ENCODE measurements at regions not wholly inside any gene's neighbourhood (a gene's known extent, or its start where the extent isn't known, plus 50 kb on each side); places are given as distances from the start of the nearest gene placed in this dataset.

DNA sequence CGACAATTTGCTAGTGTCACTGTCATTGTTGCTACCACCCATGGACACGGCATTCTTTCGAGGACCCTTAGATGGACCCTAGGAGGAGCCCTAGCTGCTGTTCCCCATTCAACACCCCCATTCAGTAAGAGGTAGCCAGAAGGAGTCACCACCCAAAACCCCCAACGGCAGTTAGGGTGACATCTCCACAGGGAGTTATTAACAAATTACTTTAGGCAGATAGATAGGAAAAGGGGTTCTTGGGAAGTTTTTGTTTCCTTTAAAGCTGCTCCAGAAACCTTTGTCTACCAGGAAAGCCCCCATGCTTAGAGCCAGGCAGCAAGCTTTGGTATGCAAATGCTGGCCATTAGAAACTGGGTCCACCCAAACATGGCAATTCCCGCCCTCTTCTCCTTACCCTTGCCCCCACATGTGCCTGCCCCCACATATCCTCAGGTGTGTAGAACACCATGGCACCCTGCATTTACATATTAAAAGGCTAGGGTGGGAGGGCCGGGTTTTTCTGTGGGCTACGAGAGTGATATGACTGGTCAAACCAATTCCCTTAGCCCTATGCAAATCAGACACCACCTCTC is 190.9 kb downstream of the SLITRK6 start:
- no peak overlapping the region for H3K4me3 ChIP-seq (ENCODE audit: low read length)
- no peaks in the 10 kb centered on the region for H3K9me3 ChIP-seq (ENCODE audit: control insufficient read depth, insufficient read depth, low read length)
- no peaks in the 10 kb centered on the region for H3K36me3 ChIP-seq (ENCODE audit: control insufficient read depth, insufficient read depth, low read length)
- DNase-seq (ENCODE audit: low read depth, low spot score): no peak
- no peak overlapping the region for H3K27ac ChIP-seq (ENCODE audit: low read length)
- no CpG with 5 or more reads among the region's 7 CpGs for WGBS (ENCODE audit: insufficient coverage, insufficient read length)
- no peaks in the 10 kb centered on the region for H3K4me1 ChIP-seq (ENCODE audit: control insufficient read depth, insufficient read depth, low read length)
- H3K27me3 ChIP-seq (ENCODE audit: control insufficient read depth, insufficient read depth, low read length): no peaks in the 10 kb centered on the region

DNA sequence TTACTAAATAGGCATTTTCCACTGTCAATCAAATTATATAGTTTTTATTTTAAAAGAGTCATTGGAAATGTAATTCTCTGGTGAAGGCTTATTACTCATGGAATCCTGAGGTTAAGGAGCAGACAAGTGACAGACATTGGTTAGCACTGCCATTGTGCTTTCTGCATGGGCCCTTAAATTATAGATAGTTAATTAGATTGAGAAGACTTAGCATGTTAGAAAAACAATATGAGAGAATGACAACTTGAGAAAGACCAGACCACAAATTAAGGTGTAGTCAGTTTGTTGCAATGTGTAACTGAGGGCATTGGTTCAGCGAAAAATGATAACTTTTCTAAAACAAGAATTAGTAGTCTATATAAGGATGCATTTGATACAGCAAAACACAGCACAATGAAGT is 195.5 kb downstream of the SLITRK6 start:
- no CpG with 5 or more reads among the region's 1 CpG for WGBS (ENCODE audit: insufficient coverage, insufficient read length)

GRCh38 chr13:85601526-85601925 is 197.7 kb downstream of the SLITRK6 start:
- Histone ChIP-seq H3K4me3 (ENCODE audit: low read length) (no peak overlapping the region), H3K27me3 (ENCODE audit: control insufficient read depth, insufficient read depth, low read length) (no peaks in the 10 kb centered on the region), H3K4me1 (ENCODE audit: control insufficient read depth, insufficient read depth, low read length) (no peaks in the 10 kb centered on the region), H3K27ac (ENCODE audit: low read length) (no peak overlapping the region), H3K9me3 (ENCODE audit: control insufficient read depth, insufficient read depth, low read length) (no peaks in the 10 kb centered on the region), H3K36me3 (ENCODE audit: control insufficient read depth, insufficient read depth, low read length) (no peaks in the 10 kb centered on the region)
- no CpG with 5 or more reads among the region's 2 CpGs for WGBS (ENCODE audit: insufficient coverage, insufficient read length)
- no peak for DNase-seq (ENCODE audit: low read depth, low spot score)

More for the DNA sequence above, 195.5 kb downstream of the SLITRK6 start:
- Histone ChIP-seq H3K4me3 (ENCODE audit: low read length) (no peak overlapping the region), H3K36me3 (ENCODE audit: control insufficient read depth, insufficient read depth, low read length) (no peaks in the 10 kb centered on the region), H3K9me3 (ENCODE audit: control insufficient read depth, insufficient read depth, low read length) (no peaks in the 10 kb centered on the region), H3K4me1 (ENCODE audit: control insufficient read depth, insufficient read depth, low read length) (no peaks in the 10 kb centered on the region), H3K27ac (ENCODE audit: low read length) (no peak overlapping the region), H3K27me3 (ENCODE audit: control insufficient read depth, insufficient read depth, low read length) (no peaks in the 10 kb centered on the region)
- no peak for DNase-seq (ENCODE audit: low read depth, low spot score)

GRCh38 chr13:85597790-85598500 is 201.3 kb downstream of the SLITRK6 start:
- WGBS (ENCODE audit: insufficient coverage, insufficient read length): no CpG with 5 or more reads among the region's 4 CpGs
- DNase-seq (ENCODE audit: low read depth, low spot score): no peak

GRCh38 chr13:85592211-85592610 is 207.0 kb downstream of the SLITRK6 start:
- Histone ChIP-seq H3K27me3 (ENCODE audit: control insufficient read depth, insufficient read depth, low read length) (no peaks in the 10 kb centered on the region), H3K4me1 (ENCODE audit: control insufficient read depth, insufficient read depth, low read length) (peaks cover 2% of the 10 kb centered on the region; the same call in 1 of the 2 replicates), H3K27ac (ENCODE audit: low read length) (no peak overlapping the region), H3K4me3 (ENCODE audit: low read length) (no peak overlapping the region), H3K36me3 (ENCODE audit: control insufficient read depth, insufficient read depth, low read length) (no peaks in the 10 kb centered on the region), H3K9me3 (ENCODE audit: control insufficient read depth, insufficient read depth, low read length) (no peaks in the 10 kb centered on the region)
- DNase-seq (ENCODE audit: low read depth, low spot score): no peak
- no CpG with 5 or more reads among the region's 2 CpGs for WGBS (ENCODE audit: insufficient coverage, insufficient read length)

More at GRCh38 chr13:85597790-85598500, 201.3 kb downstream of the SLITRK6 start:
- Histone ChIP-seq H3K9me3 (ENCODE audit: control insufficient read depth, insufficient read depth, low read length) (no peaks in the 10 kb centered on the region), H3K27me3 (ENCODE audit: control insufficient read depth, insufficient read depth, low read length) (no peaks in the 10 kb centered on the region), H3K36me3 (ENCODE audit: control insufficient read depth, insufficient read depth, low read length) (no peaks in the 10 kb centered on the region), H3K27ac (ENCODE audit: low read length) (no peak overlapping the region), H3K4me3 (ENCODE audit: low read length) (no peak overlapping the region), H3K4me1 (ENCODE audit: control insufficient read depth, insufficient read depth, low read length) (no peaks in the 10 kb centered on the region)

DNA sequence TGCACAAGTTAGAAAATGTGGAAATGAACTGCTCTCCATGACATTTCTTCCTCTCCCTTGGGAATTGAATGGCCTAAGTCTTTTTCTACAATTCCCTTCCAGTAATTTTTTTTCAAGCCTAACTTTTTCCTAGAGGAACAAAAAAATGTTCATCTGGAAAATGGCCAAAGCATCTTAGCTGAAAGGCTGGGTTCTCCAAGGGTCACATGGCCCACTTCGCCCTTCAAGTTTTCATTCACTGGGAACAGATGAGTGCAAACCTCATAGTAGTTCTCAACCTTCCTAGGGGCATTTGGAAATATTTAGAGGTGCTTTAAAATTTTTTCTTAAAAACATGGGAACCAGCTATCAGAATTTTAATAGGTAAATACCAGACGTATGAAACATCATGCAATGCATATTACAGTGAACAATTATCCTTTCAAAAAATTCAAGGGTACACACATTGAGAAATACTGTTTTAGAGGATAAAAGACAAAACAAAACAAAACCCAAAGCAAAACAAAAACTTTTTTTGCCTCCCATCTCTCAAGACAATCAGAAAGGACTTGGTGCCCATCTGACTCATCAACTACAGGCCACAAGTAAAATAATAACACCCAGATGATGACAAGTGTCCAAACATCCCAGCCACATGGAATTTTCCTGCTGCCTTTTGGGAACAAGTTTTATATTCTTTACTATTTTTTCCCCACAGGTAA is 208.8 kb downstream of the SLITRK6 start:
- Histone ChIP-seq H3K4me1 (ENCODE audit: control insufficient read depth, insufficient read depth, low read length) (peaks cover 2% of the 10 kb centered on the region; the same call in 1 of the 2 replicates), H3K36me3 (ENCODE audit: control insufficient read depth, insufficient read depth, low read length) (no peaks in the 10 kb centered on the region), H3K9me3 (ENCODE audit: control insufficient read depth, insufficient read depth, low read length) (no peaks in the 10 kb centered on the region), H3K27ac (ENCODE audit: low read length) (no peak overlapping the region), H3K4me3 (ENCODE audit: low read length) (no peak overlapping the region), H3K27me3 (ENCODE audit: control insufficient read depth, insufficient read depth, low read length) (no peaks in the 10 kb centered on the region)
- no CpG with 5 or more reads among the region's 2 CpGs for WGBS (ENCODE audit: insufficient coverage, insufficient read length)
- no peak for DNase-seq (ENCODE audit: low read depth, low spot score)

DNA sequence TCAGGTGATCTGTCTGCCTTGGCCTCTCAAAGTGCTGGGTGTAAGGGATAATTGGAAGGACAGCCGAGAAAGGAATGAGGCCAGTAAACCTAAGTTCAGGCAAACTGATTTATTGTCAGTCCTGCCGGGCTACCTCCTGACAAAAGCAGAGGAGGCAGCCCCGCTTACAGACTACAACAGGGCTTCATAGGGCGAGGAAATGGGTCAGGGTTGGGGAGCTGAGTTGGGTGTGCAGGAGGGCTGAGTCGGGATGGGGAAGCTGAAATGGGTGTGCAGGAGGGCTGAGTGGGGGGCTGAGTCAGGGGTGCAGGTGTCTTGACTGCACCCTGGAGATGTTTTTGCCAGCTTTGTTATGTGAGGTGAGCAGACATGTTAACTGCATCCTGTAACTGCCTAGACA is 210.2 kb downstream of the SLITRK6 start:
- Histone ChIP-seq H3K9me3 (ENCODE audit: control insufficient read depth, insufficient read depth, low read length) (no peaks in the 10 kb centered on the region), H3K36me3 (ENCODE audit: control insufficient read depth, insufficient read depth, low read length) (no peaks in the 10 kb centered on the region), H3K4me1 (ENCODE audit: control insufficient read depth, insufficient read depth, low read length) (peaks cover 2% of the 10 kb centered on the region; the same call in 1 of the 2 replicates), H3K27ac (ENCODE audit: low read length) (no peak overlapping the region), H3K27me3 (ENCODE audit: control insufficient read depth, insufficient read depth, low read length) (no peaks in the 10 kb centered on the region), H3K4me3 (ENCODE audit: low read length) (no peak overlapping the region)
- no CpG with 5 or more reads among the region's 5 CpGs for WGBS (ENCODE audit: insufficient coverage, insufficient read length)
- DNase-seq (ENCODE audit: low read depth, low spot score): no peak

- no CpG with 5 or more reads among the region's 3 CpGs for WGBS (ENCODE audit: insufficient coverage, insufficient read length)
- H3K9me3 ChIP-seq (ENCODE audit: control insufficient read depth, insufficient read depth, low read length): no peaks in the 10 kb centered on the region
- no peaks in the 10 kb centered on the region for H3K36me3 ChIP-seq (ENCODE audit: control insufficient read depth, insufficient read depth, low read length)
- no peak overlapping the region for H3K4me3 ChIP-seq (ENCODE audit: low read length)
- H3K4me1 ChIP-seq (ENCODE audit: control insufficient read depth, insufficient read depth, low read length): peaks cover 2% of the 10 kb centered on the region; the same call in 1 of the 2 replicates
- no peaks in the 10 kb centered on the region for H3K27me3 ChIP-seq (ENCODE audit: control insufficient read depth, insufficient read depth, low read length)
- no peak overlapping the region for H3K27ac ChIP-seq (ENCODE audit: low read length)
- no peak for DNase-seq (ENCODE audit: low read depth, low spot score)
These were observed 210.9 kb downstream of the SLITRK6 start for GRCh38 chr13:85588359-85588758.

DNA sequence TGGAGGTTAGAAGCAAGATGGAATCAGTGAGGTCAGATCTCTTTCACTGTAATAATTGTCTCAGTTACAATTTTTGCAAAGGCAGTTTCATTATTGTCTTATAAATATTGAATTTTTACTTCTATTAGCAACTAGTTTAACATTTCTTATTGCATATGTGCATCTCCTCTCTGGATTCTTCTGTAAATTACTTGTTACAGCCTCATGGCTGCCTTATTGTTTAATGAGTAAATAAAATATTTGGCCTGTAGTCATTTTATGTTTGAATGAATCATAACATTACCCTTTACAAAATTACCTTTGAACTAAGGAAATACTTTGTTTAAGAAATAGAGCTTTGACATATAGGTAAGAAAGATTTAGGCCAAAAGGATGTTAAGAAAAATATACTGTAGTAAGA is 212.4 kb downstream of the SLITRK6 start:
- Histone ChIP-seq H3K4me3 (ENCODE audit: low read length) (no peak overlapping the region), H3K36me3 (ENCODE audit: control insufficient read depth, insufficient read depth, low read length) (no peaks in the 10 kb centered on the region), H3K27ac (ENCODE audit: low read length) (no peak overlapping the region), H3K4me1 (ENCODE audit: control insufficient read depth, insufficient read depth, low read length) (peaks cover 2% of the 10 kb centered on the region; the same call in 1 of the 2 replicates), H3K9me3 (ENCODE audit: control insufficient read depth, insufficient read depth, low read length) (no peaks in the 10 kb centered on the region), H3K27me3 (ENCODE audit: control insufficient read depth, insufficient read depth, low read length) (no peaks in the 10 kb centered on the region)
- no peak for DNase-seq (ENCODE audit: low read depth, low spot score)

DNA sequence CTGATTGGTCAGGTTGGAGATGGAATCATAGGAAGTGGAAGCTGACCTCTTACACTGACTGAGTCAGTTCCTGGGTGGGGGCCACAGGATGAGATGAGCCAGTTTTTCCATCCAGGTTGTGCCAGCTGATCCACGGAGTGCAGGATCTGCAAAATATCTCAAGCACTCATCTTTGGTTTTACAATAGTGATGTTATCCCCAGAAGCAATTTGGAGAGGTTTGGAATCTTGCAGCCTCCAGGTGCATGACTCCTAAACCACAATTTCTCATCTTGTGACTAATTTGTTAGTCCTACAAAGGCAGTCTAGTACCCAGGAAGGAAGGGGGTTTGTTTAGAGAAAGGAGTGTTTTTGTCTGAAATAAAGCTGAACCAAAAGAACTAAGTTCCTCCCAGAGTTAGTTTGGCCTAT is 212.8 kb downstream of the SLITRK6 start:
- Histone ChIP-seq H3K4me1 (ENCODE audit: control insufficient read depth, insufficient read depth, low read length) (peaks cover 2% of the 10 kb centered on the region; the same call in 1 of the 2 replicates), H3K36me3 (ENCODE audit: control insufficient read depth, insufficient read depth, low read length) (no peaks in the 10 kb centered on the region), H3K4me3 (ENCODE audit: low read length) (no peak overlapping the region), H3K27ac (ENCODE audit: low read length) (no peak overlapping the region), H3K9me3 (ENCODE audit: control insufficient read depth, insufficient read depth, low read length) (no peaks in the 10 kb centered on the region), H3K27me3 (ENCODE audit: control insufficient read depth, insufficient read depth, low read length) (no peaks in the 10 kb centered on the region)
- DNase-seq (ENCODE audit: low read depth, low spot score): no peak
- WGBS (ENCODE audit: insufficient coverage, insufficient read length): no CpG with 5 or more reads among the region's 1 CpG

All from iPS DF 6.9 (cell line).